ENCODE measurements at regions not wholly inside any gene's neighbourhood (a gene's known extent, or its start where the extent isn't known, plus 50 kb on each side); places are given as distances from the start of the nearest gene placed in this dataset.

DNA sequence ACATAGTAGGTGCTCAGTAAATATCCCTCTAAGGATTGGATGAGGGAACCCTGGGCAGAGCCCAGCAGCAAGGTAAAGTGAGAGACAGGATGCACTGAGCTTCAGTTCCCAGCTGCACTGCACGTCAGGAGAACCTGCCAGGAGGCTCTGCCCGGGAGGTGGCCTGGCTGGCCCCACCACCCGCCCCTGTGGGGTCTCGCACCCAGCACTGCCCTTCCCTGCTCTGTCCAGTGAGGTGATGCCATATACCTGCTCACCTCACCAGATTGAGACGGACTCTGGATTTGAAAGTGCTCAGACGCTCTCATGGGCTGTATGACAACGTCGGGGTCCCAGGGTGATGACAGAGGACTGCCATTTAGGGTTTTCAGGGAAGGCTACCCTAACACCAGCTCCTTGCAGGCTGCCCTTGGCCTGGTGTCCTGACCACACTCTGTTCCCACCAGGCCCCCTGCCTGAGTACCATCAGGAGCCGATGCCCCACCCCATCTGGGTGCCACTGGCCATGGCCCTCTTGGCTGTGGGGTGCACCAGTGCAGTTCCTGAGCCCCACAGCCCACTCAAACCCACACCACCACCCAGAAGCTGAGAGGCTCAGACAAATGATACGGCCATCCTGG, 61.7 kb upstream of the FGF3 start:
- no peak for TF ChIP-seq POLR2A (IDR thresholded peaks at IDR 0.05)
- TF ChIP-seq, protein P1, sequence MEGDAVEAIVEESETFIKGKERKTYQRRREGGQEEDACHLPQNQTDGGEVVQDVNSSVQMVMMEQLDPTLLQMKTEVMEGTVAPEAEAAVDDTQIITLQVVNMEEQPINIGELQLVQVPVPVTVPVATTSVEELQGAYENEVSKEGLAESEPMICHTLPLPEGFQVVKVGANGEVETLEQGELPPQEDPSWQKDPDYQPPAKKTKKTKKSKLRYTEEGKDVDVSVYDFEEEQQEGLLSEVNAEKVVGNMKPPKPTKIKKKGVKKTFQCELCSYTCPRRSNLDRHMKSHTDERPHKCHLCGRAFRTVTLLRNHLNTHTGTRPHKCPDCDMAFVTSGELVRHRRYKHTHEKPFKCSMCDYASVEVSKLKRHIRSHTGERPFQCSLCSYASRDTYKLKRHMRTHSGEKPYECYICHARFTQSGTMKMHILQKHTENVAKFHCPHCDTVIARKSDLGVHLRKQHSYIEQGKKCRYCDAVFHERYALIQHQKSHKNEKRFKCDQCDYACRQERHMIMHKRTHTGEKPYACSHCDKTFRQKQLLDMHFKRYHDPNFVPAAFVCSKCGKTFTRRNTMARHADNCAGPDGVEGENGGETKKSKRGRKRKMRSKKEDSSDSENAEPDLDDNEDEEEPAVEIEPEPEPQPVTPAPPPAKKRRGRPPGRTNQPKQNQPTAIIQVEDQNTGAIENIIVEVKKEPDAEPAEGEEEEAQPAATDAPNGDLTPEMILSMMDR (IDR thresholded peaks at IDR 0.05): no peak
